HFF-Myc (cell line): ENCODE measurements at regions not wholly inside any gene's neighbourhood (a gene's known extent, or its start where the extent isn't known, plus 50 kb on each side); places are given as distances from the start of the nearest gene placed in this dataset.

Experiments
- DNase-seq: peaks from one replicate; pipeline ENCODE4 v3.0.0-alpha.2; 2011; ENCODE audit warnings: low read depth; ENCODE audit errors: extremely low read depth
- H3K4me3 ChIP-seq: replicated peaks from 2 replicates; pipeline ENCODE4 v1.5.1; 2011; ENCODE audit warnings: low read depth, mild to moderate bottlenecking, control low read depth, low read length
- TF ChIP-seq, protein P1 (sequence below): IDR thresholded peaks from 2 replicates; pipeline ENCODE4 v1.5.1; 2012; ENCODE audit warnings: mild to moderate bottlenecking, low read depth, low read length, control low read depth; ENCODE audit errors: missing control alignments

DNA sequence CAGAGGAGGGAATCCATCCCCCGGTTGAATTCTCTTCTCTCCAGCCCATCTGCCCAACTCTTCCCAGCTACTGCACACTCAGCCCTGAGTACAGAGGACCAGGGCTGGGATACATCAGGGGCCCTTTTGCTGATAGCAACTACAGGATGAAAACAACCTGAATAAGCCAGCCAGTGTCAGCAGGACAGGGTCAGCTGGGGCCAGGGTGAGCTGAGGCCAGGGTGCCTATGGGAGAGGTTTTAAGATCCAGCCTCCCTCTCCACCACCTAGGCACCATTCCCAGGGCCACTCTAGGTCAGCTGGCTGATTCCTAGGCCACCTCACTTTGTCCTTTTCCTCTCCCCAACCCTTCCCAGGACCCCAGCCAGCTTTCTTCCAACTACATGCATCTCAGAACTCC lies 83.8 kb downstream of the MRPL46 start:
- TF ChIP-seq, protein P1, sequence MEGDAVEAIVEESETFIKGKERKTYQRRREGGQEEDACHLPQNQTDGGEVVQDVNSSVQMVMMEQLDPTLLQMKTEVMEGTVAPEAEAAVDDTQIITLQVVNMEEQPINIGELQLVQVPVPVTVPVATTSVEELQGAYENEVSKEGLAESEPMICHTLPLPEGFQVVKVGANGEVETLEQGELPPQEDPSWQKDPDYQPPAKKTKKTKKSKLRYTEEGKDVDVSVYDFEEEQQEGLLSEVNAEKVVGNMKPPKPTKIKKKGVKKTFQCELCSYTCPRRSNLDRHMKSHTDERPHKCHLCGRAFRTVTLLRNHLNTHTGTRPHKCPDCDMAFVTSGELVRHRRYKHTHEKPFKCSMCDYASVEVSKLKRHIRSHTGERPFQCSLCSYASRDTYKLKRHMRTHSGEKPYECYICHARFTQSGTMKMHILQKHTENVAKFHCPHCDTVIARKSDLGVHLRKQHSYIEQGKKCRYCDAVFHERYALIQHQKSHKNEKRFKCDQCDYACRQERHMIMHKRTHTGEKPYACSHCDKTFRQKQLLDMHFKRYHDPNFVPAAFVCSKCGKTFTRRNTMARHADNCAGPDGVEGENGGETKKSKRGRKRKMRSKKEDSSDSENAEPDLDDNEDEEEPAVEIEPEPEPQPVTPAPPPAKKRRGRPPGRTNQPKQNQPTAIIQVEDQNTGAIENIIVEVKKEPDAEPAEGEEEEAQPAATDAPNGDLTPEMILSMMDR: no peak
- DNase-seq: no peak

DNA sequence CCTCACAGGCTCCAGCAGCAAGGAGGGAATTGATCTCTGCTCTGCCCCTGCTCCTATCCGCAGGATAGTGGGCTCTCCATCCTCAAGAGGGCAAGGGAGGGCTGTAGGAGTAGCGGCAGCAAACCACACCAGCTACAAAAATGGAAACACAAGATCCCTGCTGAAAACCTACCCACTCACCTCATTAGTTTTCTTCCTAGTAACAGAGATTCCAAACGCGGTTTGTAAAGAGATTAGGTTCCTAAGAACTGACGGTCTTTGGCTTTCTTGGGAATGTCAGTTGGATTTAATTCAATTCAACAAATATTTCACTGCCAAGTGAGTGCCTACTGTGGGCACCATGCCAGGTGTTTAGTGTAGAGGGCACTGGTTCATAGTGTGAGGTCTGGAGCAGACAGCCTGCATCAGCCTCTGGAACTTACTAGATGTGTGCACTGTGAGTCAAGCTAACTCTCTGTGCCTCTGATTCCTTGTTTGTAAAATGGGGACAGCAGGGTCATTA lies 84.7 kb downstream of the MRPL46 start:
- H3K4me3 ChIP-seq: no peak overlapping the region
- TF ChIP-seq, protein P1: no peak
- DNase-seq: no peak

More for the DNA sequence above, 83.8 kb downstream of the MRPL46 start:
- no peak overlapping the region for H3K4me3 ChIP-seq

DNA sequence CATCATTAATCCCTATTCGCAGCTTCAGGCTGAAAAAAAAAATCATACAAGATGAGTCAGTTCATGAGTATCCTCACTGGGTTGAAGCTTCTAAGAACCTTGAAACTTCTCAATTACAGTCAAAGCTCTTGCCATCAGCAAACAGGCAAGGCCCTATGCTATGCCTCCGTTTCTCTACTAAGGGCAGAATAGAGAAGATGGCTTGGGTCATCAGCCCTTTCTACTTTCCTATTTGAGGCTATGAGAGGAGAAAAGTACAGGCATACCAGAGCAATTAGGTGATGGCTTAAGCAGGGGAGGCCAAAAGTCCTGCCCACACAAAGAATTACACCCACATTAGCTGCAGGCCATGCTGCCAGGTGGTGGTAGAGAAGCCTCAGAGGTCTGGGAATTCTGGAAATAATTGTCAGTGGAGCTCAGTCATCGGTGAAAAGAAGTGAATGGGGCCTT lies 89.0 kb downstream of the MRPL46 start:
- DNase-seq: no peak
- TF ChIP-seq, protein P1: no peak
- no peak overlapping the region for H3K4me3 ChIP-seq

DNA sequence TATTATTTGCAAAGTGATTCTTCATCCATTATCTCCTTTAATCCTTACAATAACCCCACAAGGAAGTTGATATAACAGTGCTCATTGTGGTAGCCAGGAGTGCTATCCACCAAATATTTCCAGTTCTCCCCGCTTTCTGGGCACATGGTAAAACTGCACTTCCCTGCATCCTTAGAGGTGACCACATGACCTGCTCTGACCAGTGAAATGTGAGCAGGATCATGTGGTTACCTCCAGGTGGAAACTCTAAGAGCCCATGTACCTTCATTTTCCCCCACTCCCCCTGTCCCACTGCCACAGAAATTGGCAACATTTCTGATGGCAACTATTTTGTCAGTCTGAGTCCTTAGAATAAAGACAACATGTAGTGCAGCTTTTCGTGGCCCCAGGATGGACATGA lies 89.7 kb downstream of the MRPL46 start:
- no peak overlapping the region for H3K4me3 ChIP-seq
- DNase-seq: no peak
- TF ChIP-seq, protein P1: no peak

DNA sequence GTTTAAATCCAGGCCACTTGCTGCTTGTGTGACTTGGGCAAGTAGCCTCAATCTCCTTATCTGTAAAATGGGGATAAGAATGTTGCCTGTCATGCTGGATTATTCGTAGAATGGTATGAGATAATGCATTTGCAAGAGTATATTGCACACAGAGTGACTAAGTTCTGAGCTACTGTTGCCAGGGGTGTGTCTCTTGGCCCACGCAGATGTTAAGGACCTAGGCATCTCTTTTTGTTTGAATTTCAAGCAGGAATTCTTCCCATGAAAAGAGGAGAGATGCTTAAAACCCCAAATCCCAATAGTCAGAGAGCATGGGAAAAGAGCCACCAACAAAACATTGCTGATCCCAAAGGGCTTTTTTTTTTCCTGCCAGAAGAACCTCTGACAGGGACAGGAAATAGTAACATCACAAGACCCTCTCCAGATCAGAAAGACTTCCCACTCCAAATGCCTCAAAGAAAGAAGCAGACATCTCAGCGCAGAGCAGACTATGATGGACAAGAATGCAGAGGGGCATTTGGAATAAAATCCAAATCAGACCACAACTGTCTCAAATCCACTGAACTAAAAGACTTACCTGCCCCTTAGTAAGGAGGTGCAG lies 90.5 kb downstream of the MRPL46 start:
- TF ChIP-seq, protein P1: no peak
- DNase-seq: no peak
- H3K4me3 ChIP-seq: no peak overlapping the region

DNA sequence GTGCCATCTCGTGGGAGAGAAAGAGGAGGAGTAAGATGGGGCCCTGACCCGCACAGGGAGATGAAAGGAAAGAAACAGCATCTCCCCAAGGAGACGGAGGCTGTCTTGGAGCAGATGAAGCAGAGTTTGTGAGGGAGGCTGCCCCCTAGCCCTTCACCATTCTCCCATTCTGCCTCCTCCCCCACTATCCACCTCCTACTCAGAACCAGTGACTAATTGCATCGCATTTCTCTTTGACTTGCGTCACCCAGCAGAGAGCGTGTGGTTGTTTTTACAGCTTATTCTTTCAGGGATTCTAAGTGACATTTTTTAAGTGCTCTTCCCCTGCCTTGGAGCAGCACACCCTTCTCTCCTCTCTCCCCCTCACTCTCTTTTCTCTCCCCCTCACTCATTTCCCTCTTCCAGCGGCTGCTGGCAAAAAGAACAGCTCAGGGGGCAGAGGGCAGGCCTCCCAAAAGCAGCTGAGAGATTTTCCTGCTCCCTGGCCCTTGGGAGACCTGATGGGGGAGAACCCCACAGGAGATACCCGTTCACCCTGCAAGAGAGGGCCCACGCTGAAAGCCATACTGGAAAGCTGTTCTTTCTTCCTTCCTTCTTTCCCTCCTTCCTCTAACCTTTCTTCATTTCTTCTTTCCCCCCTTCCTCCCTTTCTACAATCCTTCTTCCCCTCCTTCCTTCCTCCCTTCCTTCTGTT lies 91.8 kb downstream of the MRPL46 start:
- TF ChIP-seq, protein P1: no peak
- no peak overlapping the region for H3K4me3 ChIP-seq
- DNase-seq: peak; percentile 35

DNA sequence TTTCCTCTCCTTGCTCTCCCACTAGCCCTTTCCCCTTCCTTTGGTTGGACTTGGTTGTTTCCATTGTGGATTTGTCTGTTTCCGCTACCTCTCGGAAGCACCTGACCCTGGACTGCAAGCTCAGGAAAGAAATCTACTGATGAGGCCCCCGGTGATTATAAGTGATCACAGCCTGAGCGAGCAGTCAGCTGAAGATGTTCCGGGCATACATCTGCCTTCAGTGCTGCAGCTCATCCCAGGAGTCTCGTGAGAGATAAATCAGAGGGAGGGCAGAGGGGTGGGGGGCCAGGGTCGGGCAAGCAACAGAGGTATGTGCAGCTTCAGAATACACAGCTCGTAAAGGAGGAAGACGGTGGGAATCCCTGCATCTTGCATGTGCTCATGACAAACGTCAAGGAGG lies 102.1 kb downstream of the MRPL46 start:
- TF ChIP-seq, protein P1: no peak

More for the DNA sequence above, 102.1 kb downstream of the MRPL46 start:
- no peak for DNase-seq
- H3K4me3 ChIP-seq: no peak overlapping the region
